Activated B cell treated with CpG ODN at 0.5 μM for 24 hours (primary cell): ENCODE measurements at regions not wholly inside any gene's neighbourhood (a gene's known extent, or its start where the extent isn't known, plus 50 kb on each side); places are given as distances from the start of the nearest gene placed in this dataset.
"Not testable (repeated sequence)": the region's sequence is repeated elsewhere in the genome, so short reads cannot be mapped to it uniquely, and the experiment has no call there.

Experiments
- ATAC-seq: fragments of 200-7000 bp; cut with Tn5 transposase; one replicate; pipeline ENCODE4 v1.10.0; 2021; ENCODE audit warnings: low read depth, mild to moderate bottlenecking, moderate library complexity
- CTCF ChIA-PET: fragments of 350-600 bp; sonication (Branson Sonifier 250); formaldehyde crosslinking; loops from one replicate; lab custom pipeline; 2021; ENCODE audit warnings: antibody characterized with exemption; lab: Charles Lee
- POLR2A ChIA-PET: fragments of 350-600 bp; sonication (Branson Sonifier 250); formaldehyde crosslinking; loops from one replicate; lab custom pipeline; 2021; ENCODE audit warnings: antibody characterized with exemption; lab: Charles Lee
- DNase-seq: peaks from one replicate; pipeline ENCODE4 v3.0.0; 2022
- H3K27ac Mint-ChIP-seq: one replicate; pipeline ENCODE4 v1.8.0; 2020; ENCODE audit warnings: mixed read lengths
- H3K27me3 Mint-ChIP-seq: one replicate; pipeline ENCODE4 v1.8.0; 2021; ENCODE audit warnings: mixed read lengths
- H3K36me3 Mint-ChIP-seq: one replicate; pipeline ENCODE4 v1.8.0; 2021; ENCODE audit warnings: low read depth, mixed read lengths
- H3K4me1 Mint-ChIP-seq: one replicate; pipeline ENCODE4 v1.8.0; 2021; ENCODE audit warnings: mixed read lengths
- H3K4me3 Mint-ChIP-seq: one replicate; pipeline ENCODE4 v1.8.0; 2020; ENCODE audit warnings: mild to moderate bottlenecking, mixed read lengths
- H3K9me3 Mint-ChIP-seq: one replicate; pipeline ENCODE4 v1.8.0; 2020; ENCODE audit warnings: mixed read lengths
- intact Hi-C: fragments of 100-400 bp; cut with micrococcal nuclease; formaldehyde crosslinking; loops from one replicate; pipeline ENCODE4 v1.15.1; 2024

- DNase-seq, H3K36me3 Mint-ChIP-seq, POLR2A ChIA-PET, intact Hi-C loops, H3K4me1 Mint-ChIP-seq, H3K9me3 Mint-ChIP-seq, H3K27me3 Mint-ChIP-seq, CTCF ChIA-PET: not testable (repeated sequence)
- peak; percentile 72 for ATAC-seq
- Mint-ChIP-seq H3K27ac (peak overlapping the region; percentile 65), H3K4me3 (peak overlapping the region; percentile 58)
These were observed 50.8 kb upstream of the PROP1 start for GRCh38 chr5:178046757-178047399.

GRCh38 chr5:178045963-178046362 is 49.9 kb upstream of the PROP1 start:
- CTCF ChIA-PET, H3K4me1 Mint-ChIP-seq, H3K27ac Mint-ChIP-seq, POLR2A ChIA-PET, intact Hi-C loops, ATAC-seq, H3K9me3 Mint-ChIP-seq, H3K27me3 Mint-ChIP-seq, DNase-seq, H3K36me3 Mint-ChIP-seq, H3K4me3 Mint-ChIP-seq: not testable (repeated sequence)
